ENCODE measurements at regions not wholly inside any gene's neighbourhood (a gene's known extent, or its start where the extent isn't known, plus 50 kb on each side); places are given as distances from the start of the nearest gene placed in this dataset.
"Not testable (repeated sequence)": the region's sequence is repeated elsewhere in the genome, so short reads cannot be mapped to it uniquely, and the experiment has no call there.

- Histone ChIP-seq H3K36me3 (no peaks in the 10 kb centered on the region), H3K27ac (no peak overlapping the region), H3K4me1 (no peaks in the 10 kb centered on the region), H3K9me3 (no peaks in the 10 kb centered on the region), H3K4me3 (no peak overlapping the region), H3K27me3 (peaks cover 7% of the 10 kb centered on the region)
- DNase-seq (ENCODE audit: low spot score in 2 of 2): no peak
- TF ChIP-seq CTCF (IDR thresholded peaks at IDR 0.05) (no peak), POLR2AphosphoS5 (IDR thresholded peaks at IDR 0.05) (no peak), POLR2A (IDR thresholded peaks at IDR 0.05) (no peak), EP300 (IDR thresholded peaks at IDR 0.05) (no peak)
- WGBS: 97% methylated on average over 22 of the region's 24 CpGs
Observed at GRCh38 chr16:55018881-55019280, 88.2 kb downstream of the IRX5 start.

GRCh38 chr16:55019419-55020131 is 88.9 kb downstream of the IRX5 start:
- Histone ChIP-seq H3K4me1 (no peaks in the 10 kb centered on the region), H3K4me3 (no peak overlapping the region), H3K27ac (no peak overlapping the region), H3K36me3 (no peaks in the 10 kb centered on the region), H3K9me3 (no peaks in the 10 kb centered on the region), H3K27me3 (peaks cover 7% of the 10 kb centered on the region)
- 96% methylated on average over 9 of the region's 9 CpGs for WGBS
- no peak for TF ChIP-seq CTCF (IDR thresholded peaks at IDR 0.05)
- no peak for TF ChIP-seq EP300 (IDR thresholded peaks at IDR 0.05)
- no peak for TF ChIP-seq POLR2A (IDR thresholded peaks at IDR 0.05)
- TF ChIP-seq POLR2AphosphoS5 (IDR thresholded peaks at IDR 0.05): no peak
- DNase-seq (ENCODE audit: low spot score in 2 of 2): no peak

GRCh38 chr16:55021595-55022475 is 91.2 kb downstream of the IRX5 start:
- Histone ChIP-seq H3K27me3 (peaks cover 4% of the 10 kb centered on the region), H3K9me3 (peaks cover 3% of the 10 kb centered on the region), H3K4me3 (no peak overlapping the region), H3K36me3 (no peaks in the 10 kb centered on the region), H3K4me1 (no peaks in the 10 kb centered on the region), H3K27ac (no peak overlapping the region)
- no peak for DNase-seq (ENCODE audit: low spot score in 2 of 2)
- no peak for TF ChIP-seq POLR2A (IDR thresholded peaks at IDR 0.05)
- TF ChIP-seq POLR2AphosphoS5 (IDR thresholded peaks at IDR 0.05): no peak
- TF ChIP-seq CTCF (IDR thresholded peaks at IDR 0.05): no peak
- TF ChIP-seq EP300 (IDR thresholded peaks at IDR 0.05): no peak
- 69% methylated on average over 11 of the region's 11 CpGs for WGBS

GRCh38 chr16:55027260-55027659 is 96.6 kb downstream of the IRX5 start:
- H3K27ac ChIP-seq; H3K27me3 ChIP-seq; H3K4me3 ChIP-seq; DNase-seq (ENCODE audit: low spot score in 2 of 2); H3K4me1 ChIP-seq; H3K36me3 ChIP-seq; H3K9me3 ChIP-seq: not testable (repeated sequence)

GRCh38 chr16:55029509-55029908 is 98.8 kb downstream of the IRX5 start:
- no peak for DNase-seq (ENCODE audit: low spot score in 2 of 2)
- H3K4me1 ChIP-seq: no peaks in the 10 kb centered on the region
- no peaks in the 10 kb centered on the region for H3K27me3 ChIP-seq
- no peaks in the 10 kb centered on the region for H3K36me3 ChIP-seq
- 48% methylated on average over 1 of the region's 1 CpG for WGBS
- H3K9me3 ChIP-seq: peaks cover 3% of the 10 kb centered on the region
- no peak overlapping the region for H3K4me3 ChIP-seq
- TF ChIP-seq POLR2A (IDR thresholded peaks at IDR 0.05) (no peak), CTCF (IDR thresholded peaks at IDR 0.05) (no peak), POLR2AphosphoS5 (IDR thresholded peaks at IDR 0.05) (no peak), EP300 (IDR thresholded peaks at IDR 0.05) (no peak)
- no peak overlapping the region for H3K27ac ChIP-seq
